Thymus (tissue), 11 donors: ENCODE measurements at regions not wholly inside any gene's neighbourhood (a gene's known extent, or its start where the extent isn't known, plus 50 kb on each side); places are given as distances from the start of the nearest gene placed in this dataset.

Source experiments
- DNase-seq, 9 donors: peaks; one replicate each; pipeline ENCODE4 v3.0.0-alpha.2; 2013; ENCODE audit warnings: low spot score in 9 of 9, low read depth in 6 of 9, missing footprints in 1 of 9
- H3K27ac ChIP-seq, 2 donors: one replicate each; pipeline ENCODE4 v1.5.1; 2013; ENCODE audit warnings: control low read depth in 1 of 2, low read depth in 1 of 2, low read length in 1 of 2, mild to moderate bottlenecking in 1 of 2, moderate library complexity in 1 of 2
- H3K27me3 ChIP-seq, 2 donors: one replicate each; pipeline ENCODE4 v1.5.1; 2013; ENCODE audit warnings: low read length in 1 of 2; ENCODE audit not compliant: control insufficient read depth in 2 of 2, insufficient read depth in 1 of 2
- H3K36me3 ChIP-seq, 2 donors: one replicate each; pipeline ENCODE4 v1.5.1; 2013; ENCODE audit warnings: low read length in 1 of 2, mild to moderate bottlenecking in 1 of 2, moderate library complexity in 1 of 2; ENCODE audit not compliant: control insufficient read depth in 2 of 2, insufficient read depth in 2 of 2
- H3K4me1 ChIP-seq, 2 donors: one replicate each; pipeline ENCODE4 v1.5.1; 2013; ENCODE audit warnings: low read length in 2 of 2; ENCODE audit not compliant: control insufficient read depth in 2 of 2, insufficient read depth in 2 of 2
- H3K4me3 ChIP-seq, 2 donors: one replicate each; pipeline ENCODE4 v1.5.1; 2013; ENCODE audit warnings: low read length in 2 of 2, control low read depth in 1 of 2, mild to moderate bottlenecking in 1 of 2
- H3K9me3 ChIP-seq, 2 donors: one replicate each; pipeline ENCODE4 v1.5.1; 2013; ENCODE audit warnings: low read length in 1 of 2, mild to moderate bottlenecking in 1 of 2; ENCODE audit not compliant: control insufficient read depth in 2 of 2, insufficient read depth in 1 of 2
- WGBS: extraction: QIAGEN DNeasy Blood & Tissue Kit; methylation state at CpG from one replicate; pipeline ENCODE4 v1.1.7; 2013; 5-methylcytosine and 5-hydroxymethylcytosine counted together
- donor health status: healthy.

GRCh38 chr3:5035113-5035512 lies 55.9 kb downstream of the BHLHE40 start:
- Histone ChIP-seq H3K9me3 (no peaks in the 10 kb centered on the region), H3K27me3 (no peaks in the 10 kb centered on the region), H3K4me1 (peaks cover 0 to 3% of the 10 kb centered on the region in 2 donors), H3K36me3 (no peaks in the 10 kb centered on the region), H3K27ac (no peak overlapping the region), H3K4me3 (no peak overlapping the region)
- 94% methylated on average over 1 of the region's 1 CpG for WGBS
- DNase-seq: no peak

- Histone ChIP-seq H3K9me3 (no peaks in the 10 kb centered on the region), H3K27ac (no peak overlapping the region), H3K4me1 (peaks cover 0 to 3% of the 10 kb centered on the region in 2 donors), H3K4me3 (no peak overlapping the region), H3K36me3 (no peaks in the 10 kb centered on the region), H3K27me3 (no peaks in the 10 kb centered on the region)
- 93% methylated on average over 13 of the region's 13 CpGs for WGBS
- no peak for DNase-seq
Measured at GRCh38 chr3:5035692-5036391, 56.6 kb downstream of the BHLHE40 start.

- no peaks in the 10 kb centered on the region for H3K9me3 ChIP-seq
- 93% methylated on average over 2 of the region's 2 CpGs for WGBS
- no peak overlapping the region for H3K27ac ChIP-seq
- no peaks in the 10 kb centered on the region for H3K27me3 ChIP-seq
- H3K4me3 ChIP-seq: no peak overlapping the region
- H3K36me3 ChIP-seq: no peaks in the 10 kb centered on the region
- DNase-seq: no peak
- H3K4me1 ChIP-seq: peaks cover 0 to 3% of the 10 kb centered on the region in 2 donors
Measured at GRCh38 chr3:5036392-5036766, 57.1 kb downstream of the BHLHE40 start.

- Histone ChIP-seq H3K36me3 (no peaks in the 10 kb centered on the region), H3K9me3 (no peaks in the 10 kb centered on the region), H3K27ac (no peak overlapping the region), H3K4me3 (no peak overlapping the region), H3K27me3 (no peaks in the 10 kb centered on the region), H3K4me1 (peaks cover 0 to 3% of the 10 kb centered on the region in 2 donors)
- 92% methylated on average over 5 of the region's 5 CpGs for WGBS
- no peak for DNase-seq
Measured at GRCh38 chr3:5036858-5037257, 57.6 kb downstream of the BHLHE40 start.

- Histone ChIP-seq H3K36me3 (no peaks in the 10 kb centered on the region), H3K9me3 (no peaks in the 10 kb centered on the region), H3K4me3 (no peak overlapping the region), H3K4me1 (peaks cover 0 to 3% of the 10 kb centered on the region in 2 donors), H3K27ac (no peak overlapping the region), H3K27me3 (no peaks in the 10 kb centered on the region)
- no peak for DNase-seq
- WGBS: 94% methylated on average over 2 of the region's 2 CpGs
Measured at GRCh38 chr3:5039585-5039984, 60.3 kb downstream of the BHLHE40 start.

GRCh38 chr3:5041315-5041714 lies 62.1 kb downstream of the BHLHE40 start:
- DNase-seq: no peak
- 98% methylated on average over 4 of the region's 4 CpGs for WGBS

GRCh38 chr3:5045961-5046360 lies 66.7 kb downstream of the BHLHE40 start:
- H3K36me3 ChIP-seq: no peaks in the 10 kb centered on the region

More at GRCh38 chr3:5041315-5041714, 62.1 kb downstream of the BHLHE40 start:
- Histone ChIP-seq H3K36me3 (no peaks in the 10 kb centered on the region), H3K9me3 (no peaks in the 10 kb centered on the region), H3K4me1 (peaks cover 0 to 3% of the 10 kb centered on the region in 2 donors), H3K27me3 (no peaks in the 10 kb centered on the region), H3K27ac (no peak overlapping the region), H3K4me3 (no peak overlapping the region)

GRCh38 chr3:5047764-5048419 lies 68.7 kb downstream of the BHLHE40 start:
- no peaks in the 10 kb centered on the region for H3K27me3 ChIP-seq
- no peak for DNase-seq
- no peak overlapping the region for H3K4me3 ChIP-seq
- 98% methylated on average over 3 of the region's 3 CpGs for WGBS
- no peaks in the 10 kb centered on the region for H3K36me3 ChIP-seq
- H3K27ac ChIP-seq: no peak overlapping the region
- H3K9me3 ChIP-seq: no peaks in the 10 kb centered on the region
- H3K4me1 ChIP-seq: no peaks in the 10 kb centered on the region

More at GRCh38 chr3:5045961-5046360, 66.7 kb downstream of the BHLHE40 start:
- Histone ChIP-seq H3K9me3 (no peaks in the 10 kb centered on the region), H3K4me1 (no peaks in the 10 kb centered on the region), H3K27me3 (no peaks in the 10 kb centered on the region), H3K4me3 (no peak overlapping the region), H3K27ac (no peak overlapping the region)
- WGBS: 96% methylated on average over 2 of the region's 2 CpGs
- DNase-seq: no peak

GRCh38 chr3:5051772-5052171 lies 70.3 kb upstream of the ARL8B start:
- Histone ChIP-seq H3K4me3 (no peak overlapping the region), H3K9me3 (no peaks in the 10 kb centered on the region), H3K27me3 (no peaks in the 10 kb centered on the region), H3K4me1 (no peaks in the 10 kb centered on the region), H3K27ac (no peak overlapping the region), H3K36me3 (no peaks in the 10 kb centered on the region)
- DNase-seq: no peak
- 93% methylated on average over 3 of the region's 3 CpGs for WGBS
